GM18502 (cell line): ENCODE measurements at regions not wholly inside any gene's neighbourhood (a gene's known extent, or its start where the extent isn't known, plus 50 kb on each side); places are given as distances from the start of the nearest gene placed in this dataset.

Experiments used
- ATAC-seq: cut with Tn5 transposase; IDR thresholded peaks from one replicate; pipeline ENCODE4 v1.9.1; 2021; ENCODE audit warnings: mild to moderate bottlenecking; ENCODE audit not compliant: unreplicated experiment, poor library complexity

DNA sequence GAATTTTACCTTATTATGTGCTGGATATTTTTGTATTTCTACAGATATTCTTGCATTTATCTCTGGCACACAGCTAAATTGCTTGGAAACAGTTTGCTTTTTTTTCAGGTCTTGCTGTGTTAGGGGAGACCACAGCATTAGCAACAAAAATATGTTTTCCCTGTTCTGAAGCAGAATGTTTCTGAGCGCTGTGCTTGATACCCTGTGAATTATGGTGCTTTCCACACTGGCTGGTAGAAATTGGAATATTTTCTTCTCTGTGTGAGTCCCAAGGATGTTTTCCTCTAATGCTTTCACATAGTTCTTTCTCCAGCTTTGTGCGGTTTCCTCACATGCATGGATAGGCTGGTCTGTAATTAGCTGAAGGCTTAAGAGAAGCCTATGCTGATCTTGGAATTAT is 651.6 kb upstream of the IGFBP3 start:
- ATAC-seq, result no peak

DNA sequence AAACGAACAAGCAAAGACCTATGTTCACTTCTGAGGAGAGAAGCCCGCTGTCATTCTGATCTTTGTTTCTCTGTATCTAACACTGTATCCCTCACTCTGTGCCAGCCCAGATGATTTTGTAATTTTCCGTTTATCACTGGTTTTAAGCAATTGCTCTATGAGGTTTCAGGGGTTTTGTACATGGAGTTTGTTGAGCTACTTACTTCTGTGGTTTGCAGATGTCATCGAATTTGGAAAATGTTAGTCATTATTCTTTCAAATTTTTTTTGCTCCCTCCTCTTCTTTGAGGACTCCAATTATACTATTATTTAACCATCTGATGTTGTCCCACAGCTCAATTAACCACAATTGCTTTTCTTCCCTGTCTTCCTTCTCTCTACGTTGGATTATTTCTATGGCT is 650.9 kb upstream of the IGFBP3 start:
- ATAC-seq, result no peak

DNA sequence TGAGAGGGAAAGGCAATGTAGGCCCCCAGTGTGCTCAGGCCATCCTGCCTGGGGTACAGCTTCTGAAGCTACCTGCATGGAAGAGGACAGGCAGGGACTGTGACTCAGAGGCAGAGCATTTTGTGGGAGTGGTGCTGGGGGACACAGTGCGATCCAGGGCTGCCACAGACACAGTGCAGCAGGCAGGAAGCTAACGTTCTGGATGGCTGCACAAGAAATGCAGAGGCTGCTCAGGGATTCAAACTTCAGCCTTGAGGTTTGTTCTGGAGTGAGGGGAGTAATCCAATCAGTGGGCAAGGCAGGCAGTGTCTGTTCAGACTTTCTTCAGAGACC is 648.0 kb upstream of the IGFBP3 start:
- ATAC-seq, result no peak

DNA sequence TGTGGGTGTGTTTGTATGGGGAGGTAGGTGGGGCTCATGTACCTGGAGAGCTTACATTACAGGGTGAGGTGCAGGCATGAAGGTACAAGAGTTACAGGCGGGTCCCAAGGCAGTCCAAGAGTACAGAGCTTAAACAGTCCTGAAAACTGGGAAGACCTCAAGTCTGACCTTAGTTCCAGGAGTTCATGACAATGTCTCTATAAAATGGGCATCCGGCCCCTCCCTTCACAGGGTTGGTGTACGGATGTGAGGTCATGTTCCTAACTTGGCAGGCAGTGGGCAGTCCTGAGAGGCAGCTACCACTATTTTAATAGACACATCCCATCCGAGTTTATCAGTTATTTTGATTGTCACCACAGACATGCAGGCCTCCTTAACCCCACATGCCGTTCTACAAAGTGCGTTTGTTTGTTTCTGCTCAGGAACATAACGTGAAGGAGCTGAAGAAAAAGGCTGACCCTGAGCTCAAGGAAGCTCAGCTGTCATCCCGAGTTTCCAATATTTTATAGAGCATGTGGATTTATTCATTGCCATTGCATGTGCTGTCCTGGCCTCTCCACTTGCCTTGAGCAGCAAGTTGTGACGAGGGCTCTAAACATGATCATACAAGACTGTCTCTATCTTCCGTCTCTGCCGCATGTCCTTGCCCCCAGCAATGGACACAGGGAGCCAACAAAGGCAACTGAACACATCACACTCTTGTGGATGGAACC is 647.5 kb upstream of the IGFBP3 start:
- ATAC-seq, result no peak

DNA sequence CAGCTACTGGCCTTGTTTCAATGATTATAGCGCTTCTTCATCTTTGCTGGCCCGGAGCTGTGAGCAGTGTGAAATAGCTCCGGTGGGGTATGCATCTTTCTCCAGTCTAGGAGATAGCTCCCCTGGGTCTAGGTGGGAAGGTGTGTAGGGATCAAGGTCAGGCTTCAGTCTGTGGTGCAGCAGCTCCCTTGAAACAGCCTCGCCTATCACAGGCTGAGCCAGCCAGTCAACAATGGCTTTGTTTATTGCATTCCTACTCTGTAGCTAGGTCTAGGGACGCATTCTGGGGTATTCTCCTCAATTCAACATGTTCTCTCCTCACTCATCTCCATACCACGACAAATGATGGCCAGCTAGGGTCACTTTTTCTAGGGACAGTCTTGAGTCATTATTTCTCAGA is 646.8 kb upstream of the IGFBP3 start:
- no peak for ATAC-seq

DNA sequence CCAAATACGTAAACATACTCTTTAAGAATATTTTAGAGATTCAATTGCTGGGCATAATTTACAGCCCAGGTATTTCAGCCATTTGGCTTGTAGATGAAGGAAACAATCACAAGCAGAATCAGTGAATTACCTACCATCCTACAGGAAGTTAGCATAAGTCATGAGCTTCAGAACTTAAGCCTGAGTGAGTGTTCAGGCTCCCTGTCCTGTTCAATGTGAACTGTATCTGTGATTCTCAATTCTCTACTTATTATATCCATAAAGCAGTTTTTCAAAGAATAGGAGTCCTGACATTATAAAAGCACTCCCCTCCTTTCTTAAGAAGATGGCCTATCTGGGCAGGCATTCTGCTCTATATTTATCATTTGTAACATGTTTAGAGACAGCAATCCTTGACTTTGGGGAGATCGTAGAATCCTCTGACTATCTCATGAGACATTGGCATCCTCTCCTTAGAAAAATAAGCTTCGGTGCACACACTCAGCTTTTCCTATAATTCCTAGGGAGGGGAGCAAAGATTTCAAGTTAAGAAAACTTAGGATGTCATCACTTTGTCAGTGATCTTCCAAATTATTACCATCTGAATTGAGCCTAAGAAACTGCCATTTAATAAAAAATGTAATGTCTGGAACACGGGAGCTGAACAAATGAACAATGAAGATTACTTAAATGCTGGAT is 645.2 kb upstream of the IGFBP3 start:
- ATAC-seq, result no peak

DNA sequence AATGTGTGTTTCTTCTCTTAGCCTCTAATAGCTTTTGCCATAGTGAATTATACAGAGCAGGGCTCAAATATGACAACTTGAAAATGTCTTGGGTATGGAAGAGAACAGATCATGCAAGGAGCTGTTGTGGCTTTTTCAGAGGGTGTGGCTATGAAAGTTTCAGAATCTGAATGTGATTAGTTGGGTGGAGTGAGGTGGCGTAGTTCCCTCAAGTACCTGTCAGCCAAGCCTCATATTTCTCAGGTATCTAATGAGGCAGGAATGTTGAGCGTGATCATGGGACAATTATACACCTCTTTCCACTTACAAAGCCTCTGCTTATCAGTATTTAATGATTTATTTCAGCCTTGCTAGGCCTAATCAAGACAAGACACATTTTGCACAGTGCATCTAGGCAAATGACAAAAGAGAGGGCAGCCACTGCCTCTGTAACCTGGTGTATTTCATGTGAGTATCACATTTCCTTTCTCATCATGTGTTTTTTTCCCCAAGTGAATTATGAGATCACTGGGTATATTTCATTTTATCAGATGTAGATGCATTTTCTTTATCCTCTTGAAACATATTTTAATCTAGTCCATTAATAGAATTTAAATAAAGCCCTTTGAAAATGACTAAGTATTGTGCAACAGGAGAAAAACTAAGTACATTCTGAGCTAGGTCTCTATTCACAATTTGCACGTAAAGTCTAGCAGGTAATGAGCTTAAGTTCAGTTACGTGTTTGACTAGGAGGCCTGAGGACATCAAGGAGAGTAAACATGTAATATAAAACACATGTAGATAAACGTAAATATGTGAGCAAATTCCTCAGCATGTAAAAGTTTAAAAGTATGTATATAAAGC is 644.4 kb upstream of the IGFBP3 start:
- no peak for ATAC-seq

DNA sequence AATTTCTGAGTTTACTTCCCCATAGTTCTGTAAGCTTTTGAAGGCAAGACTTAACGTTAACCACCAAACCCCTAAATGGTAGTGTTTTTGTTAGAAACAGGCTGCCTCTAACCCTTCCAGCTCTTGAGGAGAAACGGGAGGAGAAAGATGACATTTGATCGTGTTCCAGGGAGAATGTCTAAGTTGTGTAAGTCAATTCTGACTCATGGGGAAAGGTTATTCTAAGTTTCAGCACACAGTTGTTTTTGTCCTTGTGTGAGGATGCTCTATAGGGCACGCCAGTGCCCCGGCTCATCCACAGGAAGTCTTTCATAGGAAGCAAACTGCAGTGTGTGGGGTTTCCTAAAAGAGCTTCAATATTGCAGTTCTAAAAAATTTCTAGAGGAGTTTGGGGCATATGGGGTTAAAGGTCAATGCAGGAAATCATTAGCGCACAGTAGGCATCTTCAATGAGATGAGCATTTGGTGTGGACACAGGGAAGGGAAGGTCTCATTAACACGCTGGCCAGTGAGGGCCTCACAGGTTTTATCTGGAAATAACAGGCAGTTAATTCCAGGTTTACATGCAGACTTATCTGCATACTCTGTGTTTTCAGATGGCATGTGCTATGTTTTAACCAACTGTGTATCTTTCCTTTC is 638.2 kb upstream of the IGFBP3 start:
- no peak for ATAC-seq

DNA sequence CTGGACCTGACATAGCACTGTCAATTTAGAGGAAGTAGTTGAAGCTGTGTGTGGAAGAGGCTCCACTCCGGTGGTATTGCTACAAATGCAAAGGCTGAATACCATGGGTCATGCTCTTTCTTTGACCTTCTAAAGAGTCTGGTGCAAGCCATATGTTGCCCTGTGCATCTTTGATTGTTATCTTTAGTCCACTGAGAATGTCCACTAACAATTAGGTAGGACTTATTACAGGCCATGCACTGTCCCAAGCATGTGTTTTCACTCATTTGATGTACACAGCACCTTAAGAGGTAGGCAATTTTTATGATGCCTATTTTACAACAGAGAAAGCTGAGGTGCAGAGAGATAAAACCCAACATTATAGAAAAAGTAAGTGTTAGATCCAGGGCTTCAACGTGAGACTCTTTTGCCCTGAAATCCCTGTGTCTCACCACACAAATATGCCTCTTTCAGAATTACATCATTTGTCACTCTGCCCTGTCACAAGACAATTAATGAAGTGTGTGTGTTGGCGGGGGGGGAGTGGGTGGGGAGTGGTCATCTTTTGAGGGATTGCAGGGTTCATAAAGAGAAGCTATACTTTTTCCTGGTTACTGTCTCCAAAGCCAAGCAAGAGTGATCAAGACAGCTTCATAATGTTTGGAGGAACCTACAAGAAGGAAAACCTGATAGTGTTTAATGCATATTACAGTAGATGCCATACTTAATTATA is 637.6 kb upstream of the IGFBP3 start:
- no peak for ATAC-seq

DNA sequence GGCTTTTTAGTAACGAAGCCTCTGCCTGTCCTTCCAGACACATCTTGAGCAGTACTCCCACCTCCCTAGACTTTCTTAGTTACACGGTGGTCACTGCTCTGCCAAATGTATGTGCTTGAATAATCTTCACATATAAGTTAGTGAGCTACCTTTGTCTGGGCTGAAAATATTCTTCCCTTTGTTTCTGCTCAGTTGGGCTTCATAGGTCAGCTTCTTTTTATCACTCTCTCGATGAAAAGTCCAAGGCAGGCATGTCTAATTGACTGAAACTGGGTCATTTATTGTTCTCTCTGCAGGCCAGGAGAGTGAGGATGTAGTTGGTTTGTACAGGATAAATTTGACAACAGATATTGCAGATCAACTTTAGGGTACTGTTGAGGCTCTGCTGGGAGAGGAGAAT is 636.7 kb upstream of the IGFBP3 start:
- ATAC-seq, result no peak

DNA sequence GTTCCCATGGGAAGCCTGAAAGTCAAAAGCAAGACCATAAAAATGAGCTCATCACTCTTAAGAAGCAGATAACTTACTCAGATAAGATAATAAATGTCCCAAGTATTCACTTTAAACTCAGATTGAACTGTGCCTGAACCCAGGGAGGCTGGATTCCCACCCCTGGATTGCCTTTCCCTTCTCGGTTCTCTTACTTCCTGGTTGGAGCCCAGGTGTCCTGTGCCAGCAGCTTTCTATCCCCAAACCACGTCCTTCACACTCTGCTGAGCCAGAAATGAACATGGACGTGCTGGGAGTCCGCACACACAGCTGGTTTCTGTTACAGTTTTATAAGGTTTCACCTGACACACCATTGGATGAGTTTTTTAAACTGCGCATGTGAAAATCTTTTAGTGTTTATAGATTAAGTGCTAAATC is 636.2 kb upstream of the IGFBP3 start:
- ATAC-seq, result no peak

DNA sequence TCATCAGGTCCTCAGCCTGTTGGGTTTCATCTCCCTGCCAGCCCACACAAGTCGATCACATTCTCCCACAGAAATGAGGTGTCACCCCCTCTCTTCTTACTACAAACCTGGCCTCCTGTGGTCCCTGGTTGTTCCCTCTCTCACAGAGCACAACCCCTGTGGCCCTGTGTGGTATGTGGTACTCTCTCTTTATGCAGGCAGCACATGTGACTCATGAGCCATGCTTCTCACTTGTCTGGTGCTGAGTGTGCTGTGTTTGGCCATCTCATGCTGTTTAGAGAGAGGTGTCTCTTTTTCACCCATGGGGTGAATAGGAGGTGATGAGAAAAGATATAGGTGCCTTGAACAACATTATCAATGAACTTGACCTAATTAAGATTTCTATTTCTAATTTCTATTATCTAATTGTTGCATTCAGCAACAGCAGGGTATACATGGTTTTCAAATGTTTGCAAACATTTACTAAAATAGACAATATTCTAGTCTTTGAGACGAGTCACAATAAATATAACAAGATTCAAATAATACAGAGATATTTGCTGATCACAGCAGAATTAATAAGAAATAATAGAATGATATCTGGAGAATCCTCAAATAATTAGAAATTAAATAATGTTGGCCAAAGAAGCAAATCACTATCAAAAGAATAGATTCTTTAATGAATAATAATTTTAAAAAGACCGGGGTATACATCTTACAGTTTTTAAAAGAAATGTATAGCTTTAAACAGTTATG is 633.8 kb upstream of the IGFBP3 start:
- ATAC-seq, result no peak

DNA sequence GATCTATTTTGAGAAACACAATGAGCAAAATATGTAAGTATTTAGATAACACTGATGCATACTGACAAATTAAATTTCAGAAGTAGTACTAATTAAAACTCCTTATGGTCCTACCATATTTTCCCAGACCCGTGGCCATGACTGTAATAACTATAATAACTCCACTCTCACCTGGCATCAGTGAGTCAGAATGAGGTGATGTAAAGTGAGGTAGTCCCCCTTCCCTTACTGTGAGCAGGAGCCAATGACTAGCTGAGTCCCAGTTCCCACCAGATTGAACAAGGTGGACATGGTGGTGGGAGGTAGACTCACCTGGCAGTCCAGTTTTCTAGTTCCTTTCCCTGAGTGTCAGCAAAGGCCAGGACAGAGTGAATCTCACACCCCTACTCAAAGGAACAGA is 630.5 kb upstream of the IGFBP3 start:
- no peak for ATAC-seq

DNA sequence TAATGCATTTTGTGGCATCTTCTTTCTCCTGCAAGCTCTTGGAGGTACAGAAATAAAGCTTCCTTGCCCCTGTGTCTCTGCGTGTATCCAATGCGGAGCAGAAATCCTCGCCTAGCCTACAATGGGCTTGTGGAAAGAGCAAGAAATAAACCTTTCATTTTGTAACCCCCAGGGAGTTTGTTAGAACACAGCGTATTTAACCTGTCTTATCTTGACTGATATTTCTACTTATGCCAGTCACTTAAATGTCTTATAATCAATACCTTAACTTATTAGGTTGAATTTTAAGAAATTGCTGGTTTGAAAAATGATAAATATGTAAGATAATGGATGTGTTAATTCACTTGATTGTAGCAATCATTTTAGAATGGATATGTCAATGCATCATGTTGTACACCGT is 629.8 kb upstream of the IGFBP3 start:
- no peak for ATAC-seq

DNA sequence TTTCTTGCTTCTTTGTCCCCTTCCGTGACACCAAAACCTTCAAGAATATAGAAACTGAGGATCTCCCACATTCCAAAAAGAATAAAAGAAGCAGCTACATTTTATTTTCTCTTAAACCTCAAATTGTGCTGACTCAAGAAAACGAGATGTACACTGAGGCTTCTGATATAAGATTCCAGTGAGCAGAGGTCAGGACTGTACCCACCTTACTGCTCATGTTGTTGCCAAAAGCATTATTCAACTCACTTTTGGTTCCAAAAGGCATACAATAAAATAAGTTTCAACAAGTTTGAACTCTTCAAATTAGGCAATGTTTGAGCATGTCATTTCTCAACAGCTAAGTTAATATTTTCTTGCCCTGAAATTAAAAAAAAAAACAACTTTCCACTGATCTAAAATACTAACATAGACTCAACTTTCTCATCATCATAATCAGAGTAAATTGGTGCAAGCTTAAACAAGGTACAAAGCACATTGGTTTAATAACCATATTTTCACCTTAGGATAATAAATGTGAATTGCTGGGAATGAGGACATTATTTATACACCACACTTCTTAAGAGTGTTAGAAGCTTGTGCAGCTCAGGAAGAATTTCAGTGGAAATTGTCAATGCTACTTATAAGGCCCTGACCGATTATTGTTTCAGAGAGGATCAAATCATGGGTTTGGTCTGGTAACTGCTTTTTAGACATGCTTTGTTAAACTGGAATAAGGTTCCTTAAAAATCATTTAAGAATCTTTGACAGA is 629.0 kb upstream of the IGFBP3 start:
- no peak for ATAC-seq

DNA sequence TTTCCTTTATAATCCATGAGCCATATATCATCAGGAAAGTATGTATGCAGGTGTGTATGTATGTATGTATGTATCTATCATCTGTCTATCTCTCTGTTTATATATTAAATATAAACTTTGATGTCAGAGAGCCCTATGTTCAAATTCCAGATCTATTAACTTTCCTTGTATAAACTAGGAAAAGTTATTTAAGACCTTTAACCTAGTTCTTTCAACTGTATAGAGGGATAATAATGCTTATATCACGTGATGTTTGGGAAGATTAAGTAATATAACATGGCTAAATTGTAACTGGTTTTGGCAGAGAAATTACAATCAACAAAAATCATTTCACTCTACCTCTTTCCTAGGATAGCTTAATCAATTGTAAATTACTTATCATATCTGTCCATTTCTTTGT is 628.3 kb upstream of the IGFBP3 start:
- ATAC-seq, result no peak

DNA sequence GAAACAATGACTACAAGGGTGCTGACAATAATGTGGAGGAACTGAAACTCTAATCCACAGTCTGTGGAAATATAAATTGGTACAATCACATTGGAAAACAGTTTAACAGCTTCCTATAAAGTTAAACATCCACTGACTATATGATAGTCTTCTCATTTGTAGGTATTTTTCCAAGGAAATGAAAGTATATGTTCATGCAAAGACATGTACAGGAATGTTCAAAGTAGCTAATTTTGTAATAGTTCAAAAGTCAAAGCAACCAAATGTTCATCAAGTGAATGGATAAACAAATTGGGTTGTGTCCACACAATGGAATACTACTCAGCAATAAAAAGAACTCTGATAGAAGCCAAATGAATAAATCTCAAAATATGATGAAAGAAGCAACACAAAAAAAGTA is 626.0 kb upstream of the IGFBP3 start:
- no peak for ATAC-seq

DNA sequence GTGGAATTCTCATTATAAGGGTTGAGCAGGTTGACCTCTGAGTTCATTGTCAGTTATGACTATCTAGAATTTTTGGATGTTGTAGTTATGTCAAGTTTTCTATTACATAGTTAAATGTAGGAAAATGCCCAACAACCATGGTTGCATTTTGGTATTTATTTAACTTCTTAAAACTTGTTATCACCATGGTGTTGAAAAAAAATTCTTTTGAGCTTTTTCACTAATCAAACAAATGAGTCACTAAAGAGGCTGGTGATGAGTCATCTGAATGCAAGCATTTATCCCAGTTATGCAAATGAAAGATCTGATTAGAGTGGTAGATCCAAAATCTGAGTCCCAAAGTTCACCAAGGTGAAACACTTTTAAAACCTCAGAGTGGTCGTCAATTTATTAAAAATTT is 624.7 kb upstream of the IGFBP3 start:
- ATAC-seq, result no peak

DNA sequence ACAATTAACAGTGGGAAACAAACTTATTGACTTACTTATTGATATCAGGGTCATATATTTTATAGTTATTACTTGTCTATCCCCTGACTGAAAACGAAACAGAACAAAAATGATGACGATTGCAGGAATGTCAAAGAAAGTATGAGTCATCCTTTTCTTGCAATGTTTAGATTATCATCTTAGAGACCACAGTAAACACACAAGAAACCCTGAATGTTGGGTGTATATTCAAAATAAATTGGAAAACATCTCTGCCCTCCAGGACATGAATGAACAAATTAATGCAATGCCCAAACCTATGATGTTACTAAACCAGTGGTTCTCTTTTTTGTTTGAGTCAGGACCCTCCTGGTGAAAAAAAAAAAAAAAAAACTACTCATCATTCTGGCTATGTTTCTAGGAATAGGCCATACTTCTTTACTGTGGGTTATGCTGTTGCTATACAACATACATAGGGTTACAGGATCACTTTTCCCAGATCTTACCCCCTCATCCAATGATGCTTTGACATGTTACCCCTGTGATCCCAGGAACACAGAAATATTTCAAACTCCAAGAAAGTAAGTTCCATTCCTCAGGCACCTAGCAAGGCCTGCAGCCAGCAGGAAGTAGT is 623.4 kb upstream of the IGFBP3 start:
- no peak for ATAC-seq
